ENCODE measurements at regions not wholly inside any gene's neighbourhood (a gene's known extent, or its start where the extent isn't known, plus 50 kb on each side); places are given as distances from the start of the nearest gene placed in this dataset.

- no peak for DNase-seq (ENCODE audit: low spot score in 2 of 2)
- Histone ChIP-seq H3K9me3 (no peaks in the 10 kb centered on the region), H3K4me1 (no peaks in the 10 kb centered on the region), H3K4me3 (no peak overlapping the region), H3K27me3 (ENCODE audit: low read depth) (peaks cover 4% of the 10 kb centered on the region; the same call in 1 of the 2 replicates), H3K36me3 (replicated peaks) (no peaks in the 10 kb centered on the region)
- in situ Hi-C loops (cut with MboI; ENCODE audit: low sequenced_read_pairs) = loop anchor here (25.0 kb wide), 1 partner anchor 1331 kb away; no protein-coding TSS in a partner anchor
These were observed 83.3 kb upstream of the TSPAN11 start for GRCh38 chr12:30843211-30843610.

- no peak for DNase-seq (ENCODE audit: low spot score in 2 of 2)
- H3K4me3 ChIP-seq = no peak overlapping the region
- no peaks in the 10 kb centered on the region for H3K36me3 ChIP-seq (replicated peaks)
- no peaks in the 10 kb centered on the region for H3K4me1 ChIP-seq
- in situ Hi-C loops (cut with MboI; ENCODE audit: low sequenced_read_pairs) = loop anchor here (25.0 kb wide), 1 partner anchor 1328 kb away; no protein-coding TSS in a partner anchor
- H3K9me3 ChIP-seq = no peaks in the 10 kb centered on the region
- peaks cover 9% of the 10 kb centered on the region for H3K27me3 ChIP-seq (ENCODE audit: low read depth)
These were observed 85.8 kb upstream of the TSPAN11 start for GRCh38 chr12:30840715-30841114.

- H3K27me3 ChIP-seq (ENCODE audit: low read depth) = peaks cover 14% of the 10 kb centered on the region
- H3K4me1 ChIP-seq = no peaks in the 10 kb centered on the region
- no peaks in the 10 kb centered on the region for H3K36me3 ChIP-seq (replicated peaks)
- in situ Hi-C loops (cut with MboI; ENCODE audit: low sequenced_read_pairs) = loop anchor here (25.0 kb wide), 1 partner anchor 1327 kb away; no protein-coding TSS in a partner anchor
- no peaks in the 10 kb centered on the region for H3K9me3 ChIP-seq
- H3K4me3 ChIP-seq = no peak overlapping the region
- DNase-seq (ENCODE audit: low spot score in 2 of 2) = no peak
These were observed 85.0 kb upstream of the CAPRIN2 start for GRCh38 chr12:30839643-30840220.

GRCh38 chr12:30837595-30837994, 82.8 kb upstream of the CAPRIN2 start:
- no peak for DNase-seq (ENCODE audit: low spot score in 2 of 2)
- Histone ChIP-seq H3K27me3 (ENCODE audit: low read depth) (peaks cover 14% of the 10 kb centered on the region), H3K9me3 (no peaks in the 10 kb centered on the region), H3K36me3 (replicated peaks) (no peaks in the 10 kb centered on the region), H3K4me3 (no peak overlapping the region), H3K4me1 (no peaks in the 10 kb centered on the region)
- in situ Hi-C loops (cut with MboI; ENCODE audit: low sequenced_read_pairs) = loop anchor here (25.0 kb wide), 1 partner anchor 1325 kb away; no protein-coding TSS in a partner anchor

GRCh38 chr12:30836656-30837445, 82.1 kb upstream of the CAPRIN2 start:
- no peaks in the 10 kb centered on the region for H3K4me1 ChIP-seq
- H3K27me3 ChIP-seq (ENCODE audit: low read depth) = peaks cover 14% of the 10 kb centered on the region
- no peak overlapping the region for H3K4me3 ChIP-seq
- DNase-seq (ENCODE audit: low spot score in 2 of 2) = no peak
- no peaks in the 10 kb centered on the region for H3K36me3 ChIP-seq (replicated peaks)
- no peaks in the 10 kb centered on the region for H3K9me3 ChIP-seq
- in situ Hi-C loops (cut with MboI; ENCODE audit: low sequenced_read_pairs) = loop anchor here (25.0 kb wide), 1 partner anchor 1325 kb away; no protein-coding TSS in a partner anchor

GRCh38 chr12:30835216-30835615, 80.5 kb upstream of the CAPRIN2 start:
- Histone ChIP-seq H3K4me1 (no peaks in the 10 kb centered on the region), H3K27me3 (ENCODE audit: low read depth) (peaks cover 14% of the 10 kb centered on the region), H3K36me3 (replicated peaks) (no peaks in the 10 kb centered on the region), H3K4me3 (no peak overlapping the region), H3K9me3 (no peaks in the 10 kb centered on the region)
- in situ Hi-C loops (cut with MboI; ENCODE audit: low sequenced_read_pairs) = loop anchor here (25.0 kb wide), 1 partner anchor 1323 kb away; no protein-coding TSS in a partner anchor
- no peak for DNase-seq (ENCODE audit: low spot score in 2 of 2)

GRCh38 chr12:30830751-30831150, 76.0 kb upstream of the CAPRIN2 start:
- H3K9me3 ChIP-seq = no peaks in the 10 kb centered on the region
- H3K36me3 ChIP-seq (replicated peaks) = no peaks in the 10 kb centered on the region
- in situ Hi-C loops (cut with MboI; ENCODE audit: low sequenced_read_pairs) = loop anchor here (25.0 kb wide), 1 partner anchor 1318 kb away; no protein-coding TSS in a partner anchor
- peaks cover 18% of the 10 kb centered on the region for H3K27me3 ChIP-seq (ENCODE audit: low read depth)
- DNase-seq (ENCODE audit: low spot score in 2 of 2) = no peak
- no peaks in the 10 kb centered on the region for H3K4me1 ChIP-seq
- H3K4me3 ChIP-seq = no peak overlapping the region

GRCh38 chr12:30829876-30830275, 75.1 kb upstream of the CAPRIN2 start:
- in situ Hi-C loops (cut with MboI; ENCODE audit: low sequenced_read_pairs) = loop anchor here (25.0 kb wide), 1 partner anchor 1318 kb away; no protein-coding TSS in a partner anchor
- no peaks in the 10 kb centered on the region for H3K9me3 ChIP-seq
- no peak overlapping the region for H3K4me3 ChIP-seq
- peaks cover 13% of the 10 kb centered on the region for H3K27me3 ChIP-seq (ENCODE audit: low read depth)
- H3K36me3 ChIP-seq (replicated peaks) = no peaks in the 10 kb centered on the region
- no peaks in the 10 kb centered on the region for H3K4me1 ChIP-seq
- no peak for DNase-seq (ENCODE audit: low spot score in 2 of 2)

GRCh38 chr12:30828686-30829085, 73.9 kb upstream of the CAPRIN2 start:
- Histone ChIP-seq H3K36me3 (replicated peaks) (no peaks in the 10 kb centered on the region), H3K27me3 (ENCODE audit: low read depth) (peaks cover 13% of the 10 kb centered on the region), H3K9me3 (no peaks in the 10 kb centered on the region), H3K4me1 (no peaks in the 10 kb centered on the region), H3K4me3 (no peak overlapping the region)
- in situ Hi-C loops (cut with MboI; ENCODE audit: low sequenced_read_pairs) = loop anchor here (25.0 kb wide), 1 partner anchor 1316 kb away; no protein-coding TSS in a partner anchor
- no peak for DNase-seq (ENCODE audit: low spot score in 2 of 2)

GRCh38 chr12:30827101-30828066, 72.6 kb upstream of the CAPRIN2 start:
- in situ Hi-C loops (cut with MboI; ENCODE audit: low sequenced_read_pairs) = loop anchor here (25.0 kb wide), 1 partner anchor 1315 kb away; no protein-coding TSS in a partner anchor
- DNase-seq (ENCODE audit: low spot score in 2 of 2) = no peak
- Histone ChIP-seq H3K4me1 (no peaks in the 10 kb centered on the region), H3K36me3 (replicated peaks) (no peaks in the 10 kb centered on the region), H3K9me3 (no peaks in the 10 kb centered on the region), H3K4me3 (no peak overlapping the region), H3K27me3 (ENCODE audit: low read depth) (peaks cover 13% of the 10 kb centered on the region)

GRCh38 chr12:30826276-30826675, 71.5 kb upstream of the CAPRIN2 start:
- H3K9me3 ChIP-seq = no peaks in the 10 kb centered on the region
- H3K4me3 ChIP-seq = no peak overlapping the region
- no peaks in the 10 kb centered on the region for H3K4me1 ChIP-seq
- H3K36me3 ChIP-seq (replicated peaks) = no peaks in the 10 kb centered on the region
- H3K27me3 ChIP-seq (ENCODE audit: low read depth) = peaks cover 13% of the 10 kb centered on the region
- in situ Hi-C loops (cut with MboI; ENCODE audit: low sequenced_read_pairs) = loop anchor here (25.0 kb wide), 1 partner anchor 1314 kb away; no protein-coding TSS in a partner anchor
- no peak for DNase-seq (ENCODE audit: low spot score in 2 of 2)

GRCh38 chr12:30825341-30825740, 70.6 kb upstream of the CAPRIN2 start:
- Histone ChIP-seq H3K4me1 (no peaks in the 10 kb centered on the region), H3K9me3 (no peaks in the 10 kb centered on the region), H3K27me3 (ENCODE audit: low read depth) (peaks cover 13% of the 10 kb centered on the region), H3K36me3 (replicated peaks) (no peaks in the 10 kb centered on the region), H3K4me3 (no peak overlapping the region)
- no peak for DNase-seq (ENCODE audit: low spot score in 2 of 2)
- in situ Hi-C loops (cut with MboI; ENCODE audit: low sequenced_read_pairs) = loop anchor here (25.0 kb wide), 1 partner anchor 1313 kb away; no protein-coding TSS in a partner anchor

- H3K4me1 ChIP-seq = no peaks in the 10 kb centered on the region
- in situ Hi-C loops (cut with MboI; ENCODE audit: low sequenced_read_pairs) = loop anchor here (25.0 kb wide), 1 partner anchor 1512 kb away; no protein-coding TSS in a partner anchor
- no peak for DNase-seq (ENCODE audit: low spot score in 2 of 2)
- no peaks in the 10 kb centered on the region for H3K36me3 ChIP-seq (replicated peaks)
- no peak overlapping the region for H3K4me3 ChIP-seq
- H3K9me3 ChIP-seq = no peaks in the 10 kb centered on the region
- H3K27me3 ChIP-seq (ENCODE audit: low read depth) = peaks cover 7% of the 10 kb centered on the region
These were observed 69.6 kb upstream of the CAPRIN2 start for GRCh38 chr12:30824311-30824710.

All from HAP-1 (cell line).